ENCODE measurements at regions not wholly inside any gene's neighbourhood (a gene's known extent, or its start where the extent isn't known, plus 50 kb on each side); places are given as distances from the start of the nearest gene placed in this dataset.

DNA sequence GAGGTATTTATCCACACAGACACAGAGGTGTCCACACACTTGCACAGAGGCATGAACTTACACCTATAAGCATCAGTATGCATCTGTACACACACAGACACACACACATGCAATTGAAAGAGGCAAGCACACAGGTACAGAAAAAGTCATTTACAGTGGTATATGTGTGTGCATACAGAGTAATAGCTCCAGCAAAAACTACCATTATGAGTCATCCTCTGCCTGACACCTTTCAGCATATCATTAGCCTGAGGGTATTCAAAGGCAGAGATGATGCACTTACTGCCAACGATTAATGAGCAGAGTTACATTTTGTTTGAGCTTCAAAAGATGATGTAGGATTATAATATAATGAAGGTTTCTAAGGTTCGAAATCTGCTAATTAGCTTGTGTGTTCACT lies 100.3 kb upstream of the TPRG1 start:
- DNase-seq (ENCODE audit: low read depth in 1 of 2, low spot score in 2 of 2) (no peak), FAIRE-seq (no peak)
- no peak overlapping the region for H3K4ac ChIP-seq (replicated peaks; ENCODE audit: insufficient read length, low read depth, low read length)
- H2AK5ac ChIP-seq (ENCODE audit: low read depth, low read length) = no peak overlapping the region
- no peak overlapping the region for H4K5ac ChIP-seq (ENCODE audit: insufficient read length, low read depth, low read length)
- H4K20me1 ChIP-seq (replicated peaks in 1 of 2; ENCODE audit: control insufficient read depth in 1 of 2, insufficient read depth in 2 of 2, low read length in 2 of 2) = no peaks in the 10 kb centered on the region
- no peak overlapping the region for H3K4me2 ChIP-seq (ENCODE audit: insufficient read depth in 1 of 2, low read depth in 2 of 2, low read length in 2 of 2)
- H3K9me3 ChIP-seq (ENCODE audit: insufficient read depth in 2 of 2, low read depth in 1 of 2, low read length in 1 of 2) = no peaks in the 10 kb centered on the region
- H3K79me1 ChIP-seq (ENCODE audit: low read depth, low read length) = no peaks in the 10 kb centered on the region
- H3K23ac ChIP-seq (ENCODE audit: insufficient read length) = no peak overlapping the region
- POLR2A ChIA-PET (ENCODE audit: partially characterized antibody) = no interaction called here
- no peak overlapping the region for H3K27ac ChIP-seq (ENCODE audit: low read depth, low read length)
- no peaks in the 10 kb centered on the region for H3K36me3 ChIP-seq (ENCODE audit: control insufficient read depth in 2 of 4, insufficient read depth in 4 of 4, low read length in 3 of 4)
- H2BK120ac ChIP-seq (replicated peaks; ENCODE audit: low read depth, low read length) = no peak overlapping the region
- H3K56ac ChIP-seq (replicated peaks; ENCODE audit: insufficient read length, low read depth, low read length) = no peak overlapping the region
- H2AFZ ChIP-seq (ENCODE audit: low read length) = no peak overlapping the region
- H3K18ac ChIP-seq (ENCODE audit: extremely low read depth, low read length) = no peak overlapping the region
- no peak overlapping the region for H2BK20ac ChIP-seq (ENCODE audit: low read length)
- H2BK5ac ChIP-seq (ENCODE audit: low read depth, low read length) = no peak overlapping the region
- H3K14ac ChIP-seq (ENCODE audit: insufficient read length) = no peak overlapping the region
- H2BK15ac ChIP-seq (ENCODE audit: low read length) = no peak overlapping the region
- H4K8ac ChIP-seq (ENCODE audit: extremely low read depth, insufficient read depth, low read length) = no peak overlapping the region
- H4K91ac ChIP-seq (replicated peaks; ENCODE audit: insufficient read length, low read length) = no peak overlapping the region
- H3K23me2 ChIP-seq (ENCODE audit: low read depth, low read length) = no peaks in the 10 kb centered on the region
- 85% methylated on average over 2 of the region's 2 CpGs; no CpG with 5 or more reads in 1 of the 2 experiments for WGBS, 2 experiments (ENCODE audit: extremely low coverage in 1 of 2, insufficient coverage in 1 of 2, insufficient read length in 1 of 2, insufficient replicate concordance in 2 of 2, low coverage in 1 of 2, low lambda C conversion rate in 2 of 2, missing lambda C conversion rate in 1 of 2)
- no peak overlapping the region for H3K9ac ChIP-seq (replicated peaks in 1 of 4; ENCODE audit: extremely low read depth in 1 of 4, low read depth in 3 of 4, low read length in 3 of 4)
- no peaks in the 10 kb centered on the region for H3K4me1 ChIP-seq (replicated peaks in 1 of 4; ENCODE audit: control insufficient read depth in 3 of 4, insufficient read depth in 4 of 4, low read length in 3 of 4)
- CTCF ChIA-PET (ENCODE audit: partially characterized antibody) = interaction anchor here (0.8 to 1.8 kb wide), 3 partner anchors 22 to 77 kb away, joined by 3 to 8 read pairs (median 3); no protein-coding TSS in a partner anchor
- H2BK12ac ChIP-seq (ENCODE audit: low read depth, low read length) = no peak overlapping the region
- H3K4me3 ChIP-seq (ENCODE audit: extremely low read depth in 1 of 4, insufficient read depth in 2 of 4, low read depth in 3 of 4, low read length in 4 of 4) = no peak overlapping the region
- no peaks in the 10 kb centered on the region for H3K27me3 ChIP-seq (replicated peaks in 1 of 4; ENCODE audit: control insufficient read depth in 3 of 4, extremely low read depth in 1 of 4, insufficient read depth in 3 of 4, low read length in 3 of 4)
- no peaks in the 10 kb centered on the region for H3K79me2 ChIP-seq (ENCODE audit: control insufficient read depth in 1 of 2, insufficient read depth in 2 of 2, low read length in 2 of 2)
- no peak for TF ChIP-seq TAF7 (optimal IDR thresholded peaks at IDR 0.05; ENCODE audit: borderline replicate concordance, low read depth, low read length)
- TF ChIP-seq GTF2F1 (IDR thresholded peaks at IDR 0.05; ENCODE audit: borderline replicate concordance, low read depth, low read length) = no peak
- TF ChIP-seq SP1 (IDR thresholded peaks at IDR 0.05; ENCODE audit: low read depth, low read length) = no peak
- TF ChIP-seq HDAC2 (IDR thresholded peaks at IDR 0.05; ENCODE audit: borderline replicate concordance in 1 of 2, low read depth in 2 of 2, low read length in 2 of 2) = no peak
- no peak for TF ChIP-seq SUZ12 (IDR thresholded peaks at IDR 0.05; ENCODE audit: low read length)
- TF ChIP-seq KDM1A (IDR thresholded peaks at IDR 0.05; ENCODE audit: borderline replicate concordance, low read length) = no peak
- TF ChIP-seq ZNF274 (IDR thresholded peaks at IDR 0.05; ENCODE audit: borderline replicate concordance, extremely low read depth, low read length) = no peak
- no peak for TF ChIP-seq EP300 (IDR thresholded peaks at IDR 0.05; ENCODE audit: borderline replicate concordance in 1 of 2, low read depth in 2 of 2, low read length in 2 of 2)
- TF ChIP-seq RBBP5 (IDR thresholded peaks at IDR 0.05; ENCODE audit: borderline replicate concordance, low read depth, low read length) = no peak
- TF ChIP-seq EZH2 (IDR thresholded peaks at IDR 0.05; ENCODE audit: low read depth, low read length, severe bottlenecking) = no peak
- no peak for TF ChIP-seq CTCF (IDR thresholded peaks at IDR 0.05; ENCODE audit: control extremely low read depth in 1 of 3, insufficient read depth in 1 of 3, low read depth in 1 of 3, low read length in 3 of 3)
- no peak for TF ChIP-seq CHD2 (IDR thresholded peaks at IDR 0.05; ENCODE audit: low read length)
